Upper lobe of right lung (tissue), 1 donor: ENCODE measurements at regions not wholly inside any gene's neighbourhood (a gene's known extent, or its start where the extent isn't known, plus 50 kb on each side); places are given as distances from the start of the nearest gene placed in this dataset.

Experiments used
- ATAC-seq: fragments of 200-7000 bp; cut with Tn5 transposase; one replicate; pipeline ENCODE4 v1.9.1; 2020; ENCODE audit warnings: mild to moderate bottlenecking, moderate library complexity
- DNase-seq: peaks from one replicate; pipeline ENCODE4 v3.0.0-alpha.2; 2020
- H3K27ac ChIP-seq: fragments of 200-600 bp; one replicate; pipeline ENCODE4 v1.8.0; 2022
- H3K27me3 ChIP-seq: fragments of 200-600 bp; one replicate; pipeline ENCODE4 v1.8.0; 2022; ENCODE audit warnings: mild to moderate bottlenecking
- H3K36me3 ChIP-seq: fragments of 200-600 bp; one replicate; pipeline ENCODE4 v1.8.0; 2022
- H3K4me1 ChIP-seq: fragments of 200-600 bp; one replicate; pipeline ENCODE4 v1.8.0; 2022
- H3K4me3 ChIP-seq: fragments of 200-600 bp; one replicate; pipeline ENCODE4 v1.8.0; 2022; ENCODE audit warnings: mild to moderate bottlenecking
- H3K9me3 ChIP-seq: fragments of 200-600 bp; one replicate; pipeline ENCODE4 v1.8.0; 2022
- intact Hi-C: fragments of 100-400 bp; cut with DNase I; formaldehyde crosslinking; loops from one replicate; pipeline ENCODE4 v1.11.0; 2022
- TF ChIP-seq, protein P1 (sequence below): fragments of 200-600 bp; IDR thresholded peaks from one replicate; pipeline ENCODE4 v1.8.0; 2022; ENCODE audit warnings: antibody characterized with exemption
- donor health status: DM: no; HTN: yes; CAD: no; lungs with severe emphysema.

DNA sequence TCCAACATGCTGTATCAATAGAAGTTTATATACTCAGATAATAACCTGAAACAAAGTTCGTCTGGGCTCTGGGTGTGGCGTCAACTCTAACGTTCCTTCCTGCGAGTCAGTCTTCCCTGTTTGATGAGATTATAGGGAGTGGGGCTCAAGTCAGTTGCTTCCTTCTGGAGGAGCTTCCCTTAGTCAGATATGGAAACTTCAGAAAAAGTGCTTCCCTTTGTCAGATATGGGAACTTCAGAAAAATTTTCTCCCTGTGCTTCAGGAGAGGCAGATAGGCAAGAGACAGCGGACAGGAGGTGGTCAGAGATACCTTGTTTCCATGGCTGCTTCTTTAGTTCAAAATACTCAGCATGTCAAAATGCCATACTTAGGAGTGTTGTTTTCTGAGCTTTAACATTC is 51.1 kb upstream of the PRDX6 start:
- Histone ChIP-seq H3K9me3 (no peaks in the 10 kb centered on the region), H3K4me1 (peaks cover 20% of the 10 kb centered on the region), H3K4me3 (no peak overlapping the region), H3K27me3 (no peaks in the 10 kb centered on the region), H3K27ac (no peak overlapping the region), H3K36me3 (no peaks in the 10 kb centered on the region)
- no peak for ATAC-seq
- DNase-seq, result no peak
- intact Hi-C loops, result no loop called here
- TF ChIP-seq, protein P1, sequence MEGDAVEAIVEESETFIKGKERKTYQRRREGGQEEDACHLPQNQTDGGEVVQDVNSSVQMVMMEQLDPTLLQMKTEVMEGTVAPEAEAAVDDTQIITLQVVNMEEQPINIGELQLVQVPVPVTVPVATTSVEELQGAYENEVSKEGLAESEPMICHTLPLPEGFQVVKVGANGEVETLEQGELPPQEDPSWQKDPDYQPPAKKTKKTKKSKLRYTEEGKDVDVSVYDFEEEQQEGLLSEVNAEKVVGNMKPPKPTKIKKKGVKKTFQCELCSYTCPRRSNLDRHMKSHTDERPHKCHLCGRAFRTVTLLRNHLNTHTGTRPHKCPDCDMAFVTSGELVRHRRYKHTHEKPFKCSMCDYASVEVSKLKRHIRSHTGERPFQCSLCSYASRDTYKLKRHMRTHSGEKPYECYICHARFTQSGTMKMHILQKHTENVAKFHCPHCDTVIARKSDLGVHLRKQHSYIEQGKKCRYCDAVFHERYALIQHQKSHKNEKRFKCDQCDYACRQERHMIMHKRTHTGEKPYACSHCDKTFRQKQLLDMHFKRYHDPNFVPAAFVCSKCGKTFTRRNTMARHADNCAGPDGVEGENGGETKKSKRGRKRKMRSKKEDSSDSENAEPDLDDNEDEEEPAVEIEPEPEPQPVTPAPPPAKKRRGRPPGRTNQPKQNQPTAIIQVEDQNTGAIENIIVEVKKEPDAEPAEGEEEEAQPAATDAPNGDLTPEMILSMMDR, result no peak

DNA sequence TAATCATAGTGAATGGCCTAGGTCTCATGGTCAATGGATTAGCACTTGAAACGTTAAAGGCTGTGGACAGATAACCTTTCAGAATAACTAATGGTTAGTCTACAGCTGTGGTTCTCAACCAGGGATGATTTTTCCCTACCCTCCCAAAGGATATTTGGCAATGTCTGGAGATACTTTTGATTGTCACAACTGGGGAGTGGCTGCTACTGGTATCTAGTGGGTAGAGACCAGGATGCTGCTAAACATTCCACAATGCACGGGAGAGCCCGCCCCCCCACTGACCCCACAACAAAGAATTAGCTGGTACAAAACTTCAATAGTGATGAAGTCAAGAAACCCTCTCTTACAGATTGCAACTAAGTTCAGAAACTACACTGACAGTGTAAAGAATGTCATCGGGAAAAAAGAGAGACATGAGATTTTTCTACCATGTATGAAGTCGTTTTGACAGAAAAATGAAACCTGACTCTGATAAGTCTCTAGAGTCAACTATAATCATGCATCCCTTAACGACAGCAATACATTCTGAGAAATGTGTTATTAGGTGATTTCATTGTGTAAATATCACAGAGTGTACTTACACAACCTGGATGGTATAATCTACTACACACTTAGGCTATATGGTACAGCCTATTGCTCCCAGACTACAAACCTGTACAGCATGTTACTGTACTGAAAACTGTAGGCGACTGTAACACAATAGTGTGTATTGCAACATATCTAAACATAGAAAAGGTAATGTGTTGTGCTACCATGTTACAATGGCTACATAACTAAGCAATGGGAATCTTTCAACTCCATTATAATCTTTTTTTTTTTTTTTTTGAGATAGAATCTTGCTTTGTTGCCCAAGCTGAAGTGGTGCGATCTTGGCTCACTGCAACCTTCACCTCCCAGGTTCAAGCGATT is 49.7 kb upstream of the PRDX6 start:
- H3K4me1 ChIP-seq, result peaks cover 21% of the 10 kb centered on the region
- ATAC-seq (no peak), DNase-seq (no peak)
- H3K27ac ChIP-seq, result no peak overlapping the region
- TF ChIP-seq, protein P1, result no peak
- no peaks in the 10 kb centered on the region for H3K36me3 ChIP-seq
- H3K4me3 ChIP-seq, result no peak overlapping the region
- intact Hi-C loops, result no loop called here
- no peaks in the 10 kb centered on the region for H3K9me3 ChIP-seq
- no peaks in the 10 kb centered on the region for H3K27me3 ChIP-seq
